ENCODE measurements at regions not wholly inside any gene's neighbourhood (a gene's known extent, or its start where the extent isn't known, plus 50 kb on each side); places are given as distances from the start of the nearest gene placed in this dataset.

- DNase-seq (ENCODE audit: low read depth in 3 of 3, low spot score in 1 of 3): no peak
These were observed 187.8 kb downstream of the TOMM20 start for GRCh38 chr1:234940841-234941240.

- no peak for DNase-seq (ENCODE audit: low read depth in 3 of 3, low spot score in 1 of 3)
These were observed 189.7 kb downstream of the TOMM20 start for GRCh38 chr1:234938924-234939323.

GRCh38 chr1:234938135-234938534 is 190.5 kb downstream of the TOMM20 start:
- DNase-seq (ENCODE audit: low read depth in 3 of 3, low spot score in 1 of 3): no peak

- no peak for DNase-seq (ENCODE audit: low read depth in 3 of 3, low spot score in 1 of 3)
These were observed 191.8 kb downstream of the TOMM20 start for GRCh38 chr1:234936612-234937389.

- no peak for DNase-seq (ENCODE audit: low read depth in 3 of 3, low spot score in 1 of 3)
These were observed 194.0 kb downstream of the TOMM20 start for GRCh38 chr1:234934611-234935033.

- no peak for DNase-seq (ENCODE audit: low read depth in 3 of 3, low spot score in 1 of 3)
These were observed 195.2 kb downstream of the TOMM20 start for GRCh38 chr1:234933475-234933874.

GRCh38 chr1:234932511-234933430 is 195.9 kb downstream of the TOMM20 start:
- DNase-seq (ENCODE audit: low read depth in 3 of 3, low spot score in 1 of 3): no peak

- no peak for DNase-seq (ENCODE audit: low read depth in 3 of 3, low spot score in 1 of 3)
These were observed 196.5 kb downstream of the TOMM20 start for GRCh38 chr1:234932106-234932505.

GRCh38 chr1:234931404-234931973 is 197.1 kb downstream of the TOMM20 start:
- no peak for DNase-seq (ENCODE audit: low read depth in 3 of 3, low spot score in 1 of 3)

- no peak for DNase-seq (ENCODE audit: low read depth in 3 of 3, low spot score in 1 of 3)
These were observed 199.3 kb downstream of the TOMM20 start for GRCh38 chr1:234929369-234929768.

GRCh38 chr1:234928642-234929041 is 200.0 kb downstream of the TOMM20 start:
- DNase-seq (ENCODE audit: low read depth in 3 of 3, low spot score in 1 of 3): no peak

- DNase-seq (ENCODE audit: low read depth in 3 of 3, low spot score in 1 of 3): no peak
These were observed 200.5 kb downstream of the TOMM20 start for GRCh38 chr1:234927971-234928640.

- DNase-seq (ENCODE audit: low read depth in 3 of 3, low spot score in 1 of 3): no peak
These were observed 201.2 kb downstream of the TOMM20 start for GRCh38 chr1:234927312-234927970.

- peak in 1 of 3 donors; percentile 22 for DNase-seq (ENCODE audit: low read depth in 3 of 3, low spot score in 1 of 3)
These were observed 201.9 kb downstream of the TOMM20 start for GRCh38 chr1:234926559-234927311.

GRCh38 chr1:234926264-234926558 is 202.4 kb downstream of the TOMM20 start:
- DNase-seq (ENCODE audit: low read depth in 3 of 3, low spot score in 1 of 3): no peak

- DNase-seq (ENCODE audit: low read depth in 3 of 3, low spot score in 1 of 3): no peak
These were observed 203.0 kb downstream of the TOMM20 start for GRCh38 chr1:234925440-234926263.

- DNase-seq (ENCODE audit: low read depth in 3 of 3, low spot score in 1 of 3): no peak
These were observed 203.9 kb downstream of the TOMM20 start for GRCh38 chr1:234924450-234925355.

GRCh38 chr1:234923626-234924025 is 205.0 kb downstream of the TOMM20 start:
- no peak for DNase-seq (ENCODE audit: low read depth in 3 of 3, low spot score in 1 of 3)
